SK-N-SH treated with all-trans-retinoic acid at 6 μM for 48 hours (cell line): ENCODE measurements at regions not wholly inside any gene's neighbourhood (a gene's known extent, or its start where the extent isn't known, plus 50 kb on each side); places are given as distances from the start of the nearest gene placed in this dataset.
A peak's percentile ranks its signal among the peaks of the same experiment; 100 is the strongest.

ENCODE experiments used
- ATAC-seq: fragments of 200-7000 bp; cut with Tn5 transposase; 3 replicates; pipeline ENCODE4 v1.9.1; 2020; ENCODE audit warnings: mild to moderate bottlenecking, moderate library complexity
- ARNTL ChIP-seq: fragments of 450-650 bp; formaldehyde crosslinking; IDR thresholded peaks from 2 replicates; pipeline ENCODE4 v1.5.0; 2020; ENCODE audit warnings: low read depth, mild to moderate bottlenecking, moderate library complexity, borderline replicate concordance
- BACH2 ChIP-seq: fragments of 250-450 bp; sonication (Bioruptor Pico); IDR thresholded peaks from 2 replicates; pipeline ENCODE4 v1.9.0; 2021; ENCODE audit warnings: mild to moderate bottlenecking, borderline replicate concordance
- CSDC2 ChIP-seq: fragments of 250-450 bp; sonication (Bioruptor Pico); IDR thresholded peaks from 2 replicates; pipeline ENCODE4 v1.5.0; 2020; ENCODE audit warnings: mild to moderate bottlenecking, moderate library complexity
- ESRRG ChIP-seq: fragments of 250-450 bp; sonication (Bioruptor Pico); IDR thresholded peaks from 2 replicates; pipeline ENCODE4 v1.6.1; 2021; ENCODE audit warnings: mild to moderate bottlenecking
- GLIS3 ChIP-seq: fragments of 250-450 bp; sonication (Bioruptor Pico); IDR thresholded peaks from 2 replicates; pipeline ENCODE4 v1.5.0; 2020; ENCODE audit warnings: mild to moderate bottlenecking, moderate library complexity
- ISL1 ChIP-seq: fragments of 250-450 bp; sonication (Bioruptor Pico); IDR thresholded peaks from 2 replicates; pipeline ENCODE4 v2.1.2; 2022; ENCODE audit warnings: mild to moderate bottlenecking, moderate library complexity
- OSR1 ChIP-seq: fragments of 250-450 bp; sonication (Bioruptor Pico); IDR thresholded peaks from 2 replicates; pipeline ENCODE4 v1.8.0; 2022; ENCODE audit warnings: moderate library complexity, mild to moderate bottlenecking, inconsistent platforms
- POU6F1 ChIP-seq: fragments of 250-450 bp; sonication (Bioruptor Pico); IDR thresholded peaks from 2 replicates; pipeline ENCODE4 v1.8.0; 2021; ENCODE audit warnings: low read depth, mild to moderate bottlenecking, moderate library complexity, borderline replicate concordance
- PPARA ChIP-seq: fragments of 250-450 bp; sonication (Bioruptor Pico); IDR thresholded peaks from 2 replicates; pipeline ENCODE4 v1.5.0; 2020; ENCODE audit warnings: mild to moderate bottlenecking, borderline replicate concordance
- SNAI2 ChIP-seq: fragments of 250-450 bp; sonication (Bioruptor Pico); IDR thresholded peaks from 2 replicates; pipeline ENCODE4 v1.5.0; 2020; ENCODE audit warnings: mild to moderate bottlenecking, moderate library complexity
- TCF4 ChIP-seq: fragments of 250-450 bp; sonication (Bioruptor Pico); IDR thresholded peaks from 2 replicates; pipeline ENCODE4 v1.8.0; 2021; ENCODE audit warnings: mild to moderate bottlenecking, moderate library complexity, borderline replicate concordance
- TOX ChIP-seq: fragments of 250-450 bp; sonication (Bioruptor Pico); IDR thresholded peaks from 2 replicates; pipeline ENCODE4 v1.8.0; 2021; ENCODE audit warnings: mild to moderate bottlenecking, moderate library complexity, borderline replicate concordance
- ZC3H10 ChIP-seq: fragments of 250-450 bp; sonication (Bioruptor Pico); IDR thresholded peaks from 2 replicates; pipeline ENCODE4 v1.5.1; 2021; ENCODE audit warnings: mild to moderate bottlenecking, moderate library complexity
- ZFP3 ChIP-seq: fragments of 250-450 bp; sonication (Bioruptor Pico); IDR thresholded peaks from 2 replicates; pipeline ENCODE4 v1.5.0; 2020; ENCODE audit warnings: mild to moderate bottlenecking, moderate library complexity
- ZFP30 ChIP-seq: fragments of 450-650 bp; formaldehyde crosslinking; IDR thresholded peaks from 2 replicates; pipeline ENCODE4 v1.5.0; 2022; ENCODE audit warnings: mild to moderate bottlenecking, moderate library complexity
- ZNF565 ChIP-seq: fragments of 450-650 bp; formaldehyde crosslinking; conservative IDR thresholded peaks from 2 replicates; pipeline ENCODE4 v1.5.0; 2020; ENCODE audit warnings: low read depth, mild to moderate bottlenecking, moderate library complexity
- ZNF70 ChIP-seq: fragments of 450-650 bp; formaldehyde crosslinking; IDR thresholded peaks from 2 replicates; pipeline ENCODE4 v1.5.0; 2020; ENCODE audit warnings: mild to moderate bottlenecking, moderate library complexity
- ZNF8 ChIP-seq: fragments of 450-650 bp; formaldehyde crosslinking; IDR thresholded peaks from 2 replicates; pipeline ENCODE4 v1.5.0; 2020; ENCODE audit warnings: mild to moderate bottlenecking, moderate library complexity
- TF ChIP-seq, protein P1 (sequence below): fragments of 250-450 bp; sonication (Bioruptor Pico); IDR thresholded peaks from 2 replicates; pipeline ENCODE4 v1.8.0; 2020; ENCODE audit warnings: mild to moderate bottlenecking, moderate library complexity, borderline replicate concordance
- TF ChIP-seq, protein P2 (sequence below): fragments of 250-450 bp; sonication (Bioruptor Pico); IDR thresholded peaks from 2 replicates; pipeline ENCODE4 v1.5.1; 2021; ENCODE audit warnings: mild to moderate bottlenecking, moderate library complexity
- TF ChIP-seq, protein P3 (sequence below): fragments of 250-450 bp; sonication (Bioruptor Pico); IDR thresholded peaks from 2 replicates; pipeline ENCODE4 v1.5.0; 2020; ENCODE audit warnings: mild to moderate bottlenecking, moderate library complexity

GRCh38 chr2:142605421-142605820 lies 272.0 kb upstream of the KYNU start:
- no peak for ATAC-seq
- TF ChIP-seq, protein P1, sequence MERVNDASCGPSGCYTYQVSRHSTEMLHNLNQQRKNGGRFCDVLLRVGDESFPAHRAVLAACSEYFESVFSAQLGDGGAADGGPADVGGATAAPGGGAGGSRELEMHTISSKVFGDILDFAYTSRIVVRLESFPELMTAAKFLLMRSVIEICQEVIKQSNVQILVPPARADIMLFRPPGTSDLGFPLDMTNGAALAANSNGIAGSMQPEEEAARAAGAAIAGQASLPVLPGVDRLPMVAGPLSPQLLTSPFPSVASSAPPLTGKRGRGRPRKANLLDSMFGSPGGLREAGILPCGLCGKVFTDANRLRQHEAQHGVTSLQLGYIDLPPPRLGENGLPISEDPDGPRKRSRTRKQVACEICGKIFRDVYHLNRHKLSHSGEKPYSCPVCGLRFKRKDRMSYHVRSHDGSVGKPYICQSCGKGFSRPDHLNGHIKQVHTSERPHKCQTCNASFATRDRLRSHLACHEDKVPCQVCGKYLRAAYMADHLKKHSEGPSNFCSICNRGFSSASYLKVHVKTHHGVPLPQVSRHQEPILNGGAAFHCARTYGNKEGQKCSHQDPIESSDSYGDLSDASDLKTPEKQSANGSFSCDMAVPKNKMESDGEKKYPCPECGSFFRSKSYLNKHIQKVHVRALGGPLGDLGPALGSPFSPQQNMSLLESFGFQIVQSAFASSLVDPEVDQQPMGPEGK (CRISPR knock-in tag), result no peak
- TF ChIP-seq SNAI2, result no peak
- no peak for TF ChIP-seq TCF4 (CRISPR knock-in tag)
- TF ChIP-seq PPARA (CRISPR knock-in tag), result no peak
- no peak for TF ChIP-seq GLIS3 (CRISPR knock-in tag)
- no peak for TF ChIP-seq ZC3H10 (CRISPR knock-in tag)
- TF ChIP-seq TOX (CRISPR knock-in tag), result no peak
- no peak for TF ChIP-seq ZFP3 (CRISPR knock-in tag)
- no peak for TF ChIP-seq ZFP30 (CRISPR knock-in tag)
- no peak for TF ChIP-seq ISL1
- TF ChIP-seq ZNF8 (CRISPR knock-in tag), result no peak
- TF ChIP-seq ZNF70 (CRISPR knock-in tag), result no peak
- no peak for TF ChIP-seq ZNF565
- TF ChIP-seq ARNTL (CRISPR knock-in tag), result no peak
- TF ChIP-seq, protein P2, sequence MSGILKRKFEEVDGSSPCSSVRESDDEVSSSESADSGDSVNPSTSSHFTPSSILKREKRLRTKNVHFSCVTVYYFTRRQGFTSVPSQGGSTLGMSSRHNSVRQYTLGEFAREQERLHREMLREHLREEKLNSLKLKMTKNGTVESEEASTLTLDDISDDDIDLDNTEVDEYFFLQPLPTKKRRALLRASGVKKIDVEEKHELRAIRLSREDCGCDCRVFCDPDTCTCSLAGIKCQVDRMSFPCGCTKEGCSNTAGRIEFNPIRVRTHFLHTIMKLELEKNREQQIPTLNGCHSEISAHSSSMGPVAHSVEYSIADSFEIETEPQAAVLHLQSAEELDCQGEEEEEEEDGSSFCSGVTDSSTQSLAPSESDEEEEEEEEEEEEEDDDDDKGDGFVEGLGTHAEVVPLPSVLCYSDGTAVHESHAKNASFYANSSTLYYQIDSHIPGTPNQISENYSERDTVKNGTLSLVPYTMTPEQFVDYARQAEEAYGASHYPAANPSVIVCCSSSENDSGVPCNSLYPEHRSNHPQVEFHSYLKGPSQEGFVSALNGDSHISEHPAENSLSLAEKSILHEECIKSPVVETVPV (CRISPR knock-in tag), result no peak
- TF ChIP-seq POU6F1 (CRISPR knock-in tag), result no peak
- no peak for TF ChIP-seq CSDC2 (CRISPR knock-in tag)

DNA sequence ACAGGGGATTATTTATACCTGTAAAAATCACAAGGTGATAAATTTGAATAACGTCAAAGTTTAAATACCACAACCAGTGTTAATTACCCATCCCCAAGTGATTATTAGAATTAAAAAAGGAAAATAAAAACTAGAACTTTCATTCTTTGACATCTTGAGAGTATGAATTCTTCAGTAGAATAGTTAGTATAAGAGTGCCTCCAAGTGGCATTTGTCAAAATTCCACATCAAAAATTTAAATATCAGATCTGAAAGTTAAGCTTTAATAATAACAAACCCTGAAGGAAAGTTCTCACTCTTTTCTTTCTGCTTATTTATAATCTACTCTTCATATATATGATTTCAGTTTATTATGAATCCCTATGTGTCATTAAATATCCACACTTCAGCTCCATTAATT lies 273.7 kb upstream of the KYNU start:
- ATAC-seq, result peak; percentile 45; the same call in 1 of the 3 replicates

DNA sequence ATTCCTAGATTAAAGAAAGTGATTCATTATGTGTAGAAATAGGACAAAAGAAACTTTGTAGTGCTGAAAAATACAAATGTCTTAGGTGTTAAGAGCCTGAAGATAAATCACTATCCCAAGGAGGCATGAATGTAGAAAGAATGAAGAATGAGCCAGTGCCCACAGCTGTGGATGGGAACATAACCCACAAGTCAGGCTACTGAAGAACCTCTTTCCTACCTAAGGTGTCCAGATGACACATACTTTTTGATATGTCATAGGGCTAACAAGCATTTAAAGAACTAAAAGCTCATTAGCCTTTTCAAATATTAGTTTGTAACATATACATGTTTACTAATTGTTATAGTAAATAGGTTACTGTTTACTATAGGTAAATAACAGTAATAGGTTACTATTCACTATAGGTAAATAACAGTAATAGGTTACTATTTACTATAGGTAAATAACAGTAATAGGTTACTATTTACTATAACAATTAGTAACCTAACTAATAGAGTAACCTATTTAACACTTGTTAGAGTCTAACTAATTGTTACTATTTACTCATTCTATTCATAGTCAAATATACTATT lies 275.0 kb upstream of the KYNU start:
- ATAC-seq, result no peak
- TF ChIP-seq ARNTL (CRISPR knock-in tag) (no peak), OSR1 (CRISPR knock-in tag) (no peak), ZC3H10 (CRISPR knock-in tag) (no peak), CSDC2 (CRISPR knock-in tag) (no peak), POU6F1 (CRISPR knock-in tag) (no peak), TOX (CRISPR knock-in tag) (no peak), ISL1 (no peak), GLIS3 (CRISPR knock-in tag) (no peak), ZFP30 (CRISPR knock-in tag) (no peak), ZNF8 (CRISPR knock-in tag) (no peak), ZFP3 (CRISPR knock-in tag) (no peak), ZNF70 (CRISPR knock-in tag) (no peak), SNAI2 (no peak), BACH2 (CRISPR knock-in tag) (no peak), ZNF565 (no peak)
- TF ChIP-seq, protein P3, sequence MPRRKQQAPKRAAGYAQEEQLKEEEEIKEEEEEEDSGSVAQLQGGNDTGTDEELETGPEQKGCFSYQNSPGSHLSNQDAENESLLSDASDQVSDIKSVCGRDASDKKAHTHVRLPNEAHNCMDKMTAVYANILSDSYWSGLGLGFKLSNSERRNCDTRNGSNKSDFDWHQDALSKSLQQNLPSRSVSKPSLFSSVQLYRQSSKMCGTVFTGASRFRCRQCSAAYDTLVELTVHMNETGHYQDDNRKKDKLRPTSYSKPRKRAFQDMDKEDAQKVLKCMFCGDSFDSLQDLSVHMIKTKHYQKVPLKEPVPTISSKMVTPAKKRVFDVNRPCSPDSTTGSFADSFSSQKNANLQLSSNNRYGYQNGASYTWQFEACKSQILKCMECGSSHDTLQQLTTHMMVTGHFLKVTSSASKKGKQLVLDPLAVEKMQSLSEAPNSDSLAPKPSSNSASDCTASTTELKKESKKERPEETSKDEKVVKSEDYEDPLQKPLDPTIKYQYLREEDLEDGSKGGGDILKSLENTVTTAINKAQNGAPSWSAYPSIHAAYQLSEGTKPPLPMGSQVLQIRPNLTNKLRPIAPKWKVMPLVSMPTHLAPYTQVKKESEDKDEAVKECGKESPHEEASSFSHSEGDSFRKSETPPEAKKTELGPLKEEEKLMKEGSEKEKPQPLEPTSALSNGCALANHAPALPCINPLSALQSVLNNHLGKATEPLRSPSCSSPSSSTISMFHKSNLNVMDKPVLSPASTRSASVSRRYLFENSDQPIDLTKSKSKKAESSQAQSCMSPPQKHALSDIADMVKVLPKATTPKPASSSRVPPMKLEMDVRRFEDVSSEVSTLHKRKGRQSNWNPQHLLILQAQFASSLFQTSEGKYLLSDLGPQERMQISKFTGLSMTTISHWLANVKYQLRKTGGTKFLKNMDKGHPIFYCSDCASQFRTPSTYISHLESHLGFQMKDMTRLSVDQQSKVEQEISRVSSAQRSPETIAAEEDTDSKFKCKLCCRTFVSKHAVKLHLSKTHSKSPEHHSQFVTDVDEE (CRISPR knock-in tag), result no peak
- TF ChIP-seq, protein P1 (CRISPR knock-in tag), result no peak

More for the DNA sequence above, 273.7 kb upstream of the KYNU start:
- TF ChIP-seq, protein P1 (CRISPR knock-in tag), result no peak
- TF ChIP-seq ESRRG (no peak), CSDC2 (CRISPR knock-in tag) (no peak), PPARA (CRISPR knock-in tag) (no peak), ZFP30 (CRISPR knock-in tag) (no peak), ARNTL (CRISPR knock-in tag) (no peak)
